GM13977 (cell line): ENCODE measurements at regions not wholly inside any gene's neighbourhood (a gene's known extent, or its start where the extent isn't known, plus 50 kb on each side); places are given as distances from the start of the nearest gene placed in this dataset.

Experiments used
- DNase-seq: peaks from one replicate; pipeline ENCODE4 v3.0.0; 2012; ENCODE audit warnings: low spot score
- CTCF ChIP-seq: IDR thresholded peaks from 2 replicates; pipeline ENCODE4 v1.5.1; 2012; ENCODE audit warnings: mild to moderate bottlenecking, control low read depth; ENCODE audit not compliant: insufficient read depth; ENCODE audit errors: extremely low read depth, missing control alignments
- in situ Hi-C: fragments of 300-500 bp; cut with MboI; formaldehyde crosslinking; loops from one replicate; pipeline ENCODE4 v1.12.0; 2022; ENCODE audit warnings: low sequenced_read_pairs, low pct_unique_long_range_greater_than_20kb, mixed read lengths, inconsistent platforms; ENCODE audit not compliant: unreplicated experiment

GRCh38 chr15:46681901-46682300 lies 1035.4 kb upstream of the SEMA6D start:
- in situ Hi-C loops: no loop called here
- no peak for TF ChIP-seq CTCF
- no peak for DNase-seq

GRCh38 chr15:46682969-46683791 lies 1034.1 kb upstream of the SEMA6D start:
- no peak for DNase-seq
- TF ChIP-seq CTCF: no peak
- in situ Hi-C loops: no loop called here

GRCh38 chr15:46685096-46685495 lies 1032.2 kb upstream of the SEMA6D start:
- TF ChIP-seq CTCF: no peak
- in situ Hi-C loops: no loop called here
- no peak for DNase-seq

- in situ Hi-C loops: no loop called here
- no peak for TF ChIP-seq CTCF
- no peak for DNase-seq
Observed at GRCh38 chr15:46685681-46686080, 1031.6 kb upstream of the SEMA6D start.

GRCh38 chr15:46696281-46696680 lies 1021.0 kb upstream of the SEMA6D start:
- in situ Hi-C loops: no loop called here
- TF ChIP-seq CTCF: no peak
- DNase-seq: no peak

GRCh38 chr15:46701346-46701745 lies 1016.0 kb upstream of the SEMA6D start:
- TF ChIP-seq CTCF: no peak
- in situ Hi-C loops: no loop called here
- DNase-seq: no peak
